NK-92 treated with Interleukin-12 subunit alpha and Interleukin-12 subunit beta, amount 100 ng/mL, for 24 hours (cell line): ENCODE measurements at regions not wholly inside any gene's neighbourhood (a gene's known extent, or its start where the extent isn't known, plus 50 kb on each side); places are given as distances from the start of the nearest gene placed in this dataset.

Experiments used
- DNase-seq: peaks from one replicate; lab custom pipeline; 2025; lab: John Stamatoyannopoulos, UW

GRCh38 chr21:26412885-26413284 lies 160.2 kb downstream of the CYYR1 start:
- DNase-seq, result no peak

GRCh38 chr21:26409735-26410134 lies 163.4 kb downstream of the CYYR1 start:
- DNase-seq, result no peak

- no peak for DNase-seq
Observed at GRCh38 chr21:26408511-26408910, 164.6 kb downstream of the CYYR1 start.

DNA sequence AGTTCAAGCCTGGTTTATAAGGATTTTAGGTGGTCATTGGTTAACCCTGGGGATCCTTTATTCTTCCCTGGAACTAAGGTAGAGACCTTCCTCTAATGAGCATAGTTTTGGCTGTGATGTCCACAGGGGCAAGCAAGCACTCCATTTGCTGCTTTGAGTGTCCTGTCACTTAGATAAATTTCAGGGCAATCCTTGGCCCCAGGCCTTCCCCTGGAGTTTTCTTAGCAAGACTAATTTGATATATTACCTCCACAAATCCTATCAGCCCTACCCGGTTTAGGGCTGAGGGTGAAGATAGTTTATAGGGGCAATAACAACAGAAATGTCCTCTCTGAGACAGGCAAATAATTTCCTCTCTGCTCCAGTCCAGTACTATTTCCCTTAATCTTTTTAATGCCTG lies 166.6 kb downstream of the CYYR1 start:
- no peak for DNase-seq

GRCh38 chr21:26405735-26406361 lies 167.2 kb downstream of the CYYR1 start:
- peak; percentile 74 for DNase-seq

DNA sequence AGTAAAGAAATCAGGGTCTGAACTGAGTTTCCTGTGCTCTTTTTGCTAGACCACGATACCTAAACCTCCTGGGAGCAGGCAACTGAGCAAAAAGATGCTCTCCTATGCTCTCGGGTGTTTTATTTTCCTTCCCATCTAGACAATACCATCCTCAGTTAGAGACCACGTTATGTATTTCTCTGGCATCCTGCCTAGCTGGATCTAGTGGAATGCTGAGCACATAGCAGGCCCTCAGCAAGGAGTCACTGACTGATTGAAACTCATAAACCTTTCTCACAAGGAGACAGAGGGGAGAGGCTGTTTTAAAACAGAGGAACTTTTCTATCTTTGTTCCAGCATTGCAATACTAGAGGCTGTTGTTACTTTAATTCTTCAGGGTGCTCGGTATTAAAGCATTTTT lies 168.0 kb downstream of the CYYR1 start:
- DNase-seq, result no peak

GRCh38 chr21:26404288-26404687 lies 168.8 kb downstream of the CYYR1 start:
- no peak for DNase-seq

DNA sequence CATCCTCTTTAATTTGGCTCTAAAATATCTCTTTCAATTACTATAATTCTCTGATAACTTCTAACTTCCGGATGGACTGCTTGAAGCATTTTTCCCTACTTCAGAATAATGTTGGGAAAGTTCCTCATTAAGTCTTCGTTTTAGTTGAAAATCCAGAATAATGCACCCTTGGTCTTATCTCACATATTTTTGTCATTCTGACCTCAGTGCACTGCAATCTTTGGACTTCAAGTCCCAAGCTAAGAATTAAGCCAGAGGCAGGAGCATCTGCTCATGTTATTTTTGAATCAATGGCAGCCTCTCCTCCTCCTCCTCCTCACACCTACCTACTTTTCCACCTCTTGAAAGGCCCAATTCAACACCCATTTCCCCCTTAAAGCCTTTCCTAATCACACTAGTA lies 169.8 kb downstream of the CYYR1 start:
- DNase-seq, result no peak

GRCh38 chr21:26397545-26397944 lies 175.5 kb downstream of the CYYR1 start:
- no peak for DNase-seq

- DNase-seq, result no peak
Observed at GRCh38 chr21:26394341-26394740, 178.7 kb downstream of the CYYR1 start.

DNA sequence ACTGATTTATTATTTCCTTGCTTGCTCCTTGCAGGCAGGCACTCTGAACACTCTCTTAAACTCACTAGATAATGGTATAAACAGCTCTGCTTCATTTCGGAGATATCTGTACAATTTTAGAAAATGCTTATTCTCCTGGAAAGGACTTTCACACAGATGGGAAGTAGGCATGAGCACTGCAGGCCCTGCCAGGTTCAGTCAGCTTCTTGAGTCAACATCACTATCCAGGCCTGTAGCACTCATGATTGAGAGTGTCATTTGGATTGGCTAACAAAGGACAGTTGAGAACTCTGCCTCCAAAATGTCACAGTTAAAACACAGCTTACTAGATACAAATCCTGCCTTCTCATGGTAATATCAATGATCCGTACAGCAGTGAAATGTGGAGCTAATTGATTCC lies 181.9 kb downstream of the CYYR1 start:
- no peak for DNase-seq

GRCh38 chr21:26389971-26390641 lies 183.0 kb downstream of the CYYR1 start:
- no peak for DNase-seq

- no peak for DNase-seq
Observed at GRCh38 chr21:26388731-26389231, 184.3 kb downstream of the CYYR1 start.

DNA sequence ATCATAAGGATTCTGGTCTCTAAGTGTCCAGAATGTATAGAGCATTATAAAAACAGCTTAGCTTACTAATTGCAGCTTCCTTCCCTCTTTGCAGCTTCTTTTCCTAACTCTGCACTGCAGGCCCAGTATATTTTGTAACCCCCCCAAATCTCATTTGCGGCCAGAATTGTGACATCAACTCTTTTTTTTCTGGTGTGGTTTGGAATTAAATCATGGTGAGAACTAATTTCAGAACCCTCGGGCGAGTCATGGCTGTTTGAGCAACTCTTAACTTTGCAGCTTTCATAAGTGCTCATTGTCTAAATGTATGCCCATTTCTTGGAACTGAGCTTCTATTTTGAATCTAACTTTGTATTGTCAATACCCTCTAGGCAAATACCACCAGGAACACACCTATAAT lies 187.4 kb downstream of the CYYR1 start:
- DNase-seq, result no peak

- no peak for DNase-seq
Observed at GRCh38 chr21:26379561-26379960, 193.5 kb downstream of the CYYR1 start.

DNA sequence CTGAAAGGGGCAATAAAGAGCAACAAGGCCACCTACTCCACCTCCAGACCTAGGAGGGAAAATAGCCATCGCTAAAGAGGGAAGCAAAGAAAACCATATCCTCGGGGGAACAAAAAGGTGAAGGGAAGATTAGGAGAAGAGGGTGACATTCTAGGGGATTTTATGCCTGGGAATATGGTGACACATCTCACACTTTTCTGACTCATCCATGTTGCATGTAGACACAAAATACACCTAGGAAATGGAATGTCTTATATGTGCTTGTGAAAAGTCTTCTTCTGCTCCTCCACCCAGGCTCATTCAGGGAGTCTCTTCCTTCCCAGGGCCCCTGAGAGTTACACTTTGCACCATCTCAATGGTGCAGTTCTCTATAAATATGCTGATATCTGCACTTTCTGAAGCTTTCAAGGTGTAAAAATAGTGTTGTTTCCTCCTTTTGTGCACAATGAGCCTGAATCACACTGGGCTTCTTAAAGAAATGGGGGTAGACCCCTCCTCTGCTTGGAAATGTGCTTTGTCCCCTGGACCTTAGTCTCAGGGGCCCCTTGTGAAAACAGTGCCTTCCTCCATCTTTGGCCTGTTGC lies 195.9 kb downstream of the CYYR1 start:
- no peak for DNase-seq

DNA sequence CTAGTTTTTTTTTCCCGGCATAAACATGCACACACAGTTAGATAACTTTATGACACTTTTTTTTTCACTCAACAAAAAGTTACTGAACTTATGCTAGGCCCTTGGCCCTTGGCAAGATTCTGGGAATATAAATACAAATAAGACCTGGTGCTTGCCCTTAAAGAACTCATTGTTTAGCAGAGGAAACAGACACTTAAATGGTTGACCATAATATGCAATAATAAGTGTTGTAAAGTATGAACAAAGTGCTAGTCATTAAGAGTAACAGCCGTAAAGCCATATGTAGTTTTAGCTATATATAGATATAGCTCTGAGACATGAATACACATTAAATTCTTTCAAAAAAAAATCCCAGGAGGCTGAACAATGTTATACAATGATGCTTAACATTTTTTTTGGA lies 198.3 kb downstream of the CYYR1 start:
- DNase-seq, result no peak

DNA sequence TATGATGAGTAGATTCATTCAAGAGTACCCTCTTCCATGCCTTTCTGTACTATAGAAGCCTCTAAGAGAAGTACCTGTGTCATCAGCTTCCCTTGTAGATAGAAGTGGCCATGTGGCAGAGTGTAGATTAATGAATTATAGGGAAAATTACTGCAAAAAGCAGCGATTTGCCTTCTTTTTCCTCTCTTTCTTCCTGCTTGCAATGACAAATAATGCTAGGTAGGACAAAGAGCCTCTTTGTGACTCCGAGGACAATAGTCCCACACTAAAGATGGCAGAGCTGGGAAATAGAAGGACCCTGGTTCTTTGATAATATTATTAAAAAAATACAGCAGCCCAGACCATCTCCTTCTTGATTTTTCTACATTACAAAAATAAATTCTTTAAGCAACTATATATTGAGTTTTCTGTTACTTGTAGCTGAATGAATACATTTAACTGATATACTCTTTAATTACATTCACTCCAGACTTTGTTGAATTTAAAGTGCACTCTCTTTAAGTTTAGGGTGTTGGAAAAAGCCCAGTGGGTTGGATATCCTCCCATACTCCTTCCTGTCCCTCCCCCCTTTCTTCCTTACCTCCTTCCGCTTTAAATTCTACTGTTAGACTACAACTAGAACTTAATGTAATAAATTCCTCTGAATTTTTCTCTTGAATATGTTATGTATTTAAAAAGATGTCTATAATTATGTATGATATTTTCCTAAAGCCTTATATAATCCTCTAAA lies 198.2 kb upstream of the APP start:
- no peak for DNase-seq

GRCh38 chr21:26366781-26367180 lies 196.2 kb upstream of the APP start:
- DNase-seq, result no peak

DNA sequence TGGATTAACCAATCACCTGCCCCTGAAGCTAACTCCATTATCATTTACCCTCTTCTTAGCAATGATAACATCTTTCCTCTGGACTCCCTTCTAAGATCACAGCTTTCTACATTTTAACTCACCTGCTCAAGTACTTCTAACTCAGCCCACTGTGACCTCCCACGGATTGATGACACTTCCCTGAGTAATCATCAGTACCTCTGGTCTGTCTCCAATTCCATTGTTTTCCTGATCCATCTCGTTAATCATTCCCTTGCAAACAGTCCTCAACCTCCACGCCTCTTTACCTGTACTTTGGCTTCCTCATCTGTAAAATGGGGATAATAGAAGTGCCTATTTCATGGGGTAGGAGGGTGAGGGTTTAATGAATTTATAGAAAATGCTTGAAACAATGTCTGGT lies 195.3 kb upstream of the APP start:
- no peak for DNase-seq

DNA sequence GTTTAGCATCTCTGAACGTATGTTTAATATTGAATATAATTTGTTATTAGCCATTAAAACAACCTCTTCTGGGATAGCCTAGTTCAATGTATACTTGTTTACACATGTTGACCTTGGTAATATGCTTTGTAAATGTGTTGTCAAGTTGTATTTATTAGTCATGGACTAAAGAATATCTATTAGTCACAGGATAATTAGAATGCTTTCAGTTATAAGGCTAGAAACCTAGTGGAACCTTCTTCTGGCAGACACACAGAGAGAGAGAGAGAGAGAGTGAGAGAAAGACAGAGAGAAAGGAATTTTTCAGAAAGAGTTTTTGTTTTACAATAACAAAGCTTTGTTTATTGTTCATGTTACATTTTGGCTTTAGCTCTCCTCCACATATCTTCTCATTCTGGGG lies 181.1 kb upstream of the APP start:
- DNase-seq, result no peak

GRCh38 chr21:26332867-26333266 lies 162.3 kb upstream of the APP start:
- DNase-seq, result no peak
